ENCODE measurements at regions not wholly inside any gene's neighbourhood (a gene's known extent, or its start where the extent isn't known, plus 50 kb on each side); places are given as distances from the start of the nearest gene placed in this dataset.

GRCh38 chr13:111534751-111535522 is 214.5 kb downstream of the TEX29 start:
- Histone ChIP-seq H3K27me3 (ENCODE audit: insufficient read depth, low read length) (peaks cover 15% of the 10 kb centered on the region), H3K4me1 (ENCODE audit: insufficient read depth, low read length) (no peaks in the 10 kb centered on the region), H3K9ac (ENCODE audit: low read length) (no peak overlapping the region), H3K79me2 (ENCODE audit: insufficient read depth, low read length) (no peaks in the 10 kb centered on the region), H3K4me2 (ENCODE audit: low read length) (no peak overlapping the region), H3K9me3 (ENCODE audit: insufficient read depth, low read depth, low read length) (no peaks in the 10 kb centered on the region), H2AFZ (ENCODE audit: low read depth, low read length) (no peak overlapping the region), H4K20me1 (ENCODE audit: insufficient read depth, low read length) (no peaks in the 10 kb centered on the region), H3K27ac (ENCODE audit: low read depth, low read length) (no peak overlapping the region), H3K36me3 (ENCODE audit: insufficient read depth, low read length) (no peaks in the 10 kb centered on the region), H3K4me3 (ENCODE audit: insufficient read depth, low read depth, low read length) (no peak overlapping the region)
- no peak for DNase-seq (ENCODE audit: low read depth)
- no peak for FAIRE-seq
- Mint-ChIP-seq H3K4me1 (ENCODE audit: low read depth, unreplicated experiment) (no peaks in the 10 kb centered on the region), H3K9me3 (ENCODE audit: unreplicated experiment) (peaks cover 3% of the 10 kb centered on the region), H3K27ac (ENCODE audit: unreplicated experiment) (no peak overlapping the region), H3K4me3 (ENCODE audit: unreplicated experiment) (no peak overlapping the region), H3K36me3 (ENCODE audit: low read depth, unreplicated experiment) (no peaks in the 10 kb centered on the region), H3K27me3 (ENCODE audit: low read depth, unreplicated experiment) (peaks cover 85% of the 10 kb centered on the region)
- TF ChIP-seq CTCF (IDR thresholded peaks at IDR 0.05; ENCODE audit: insufficient read depth, low read depth, low read length) (no peak), EZH2 (IDR thresholded peaks at IDR 0.05; ENCODE audit: insufficient read depth, low read length) (no peak)

- H3K4me3 ChIP-seq (ENCODE audit: insufficient read depth, low read depth, low read length): no peak overlapping the region
- H3K9ac ChIP-seq (ENCODE audit: low read length): no peak overlapping the region
- no peaks in the 10 kb centered on the region for H3K79me2 ChIP-seq (ENCODE audit: insufficient read depth, low read length)
- DNase-seq (ENCODE audit: low read depth): no peak
- H3K27ac Mint-ChIP-seq (ENCODE audit: unreplicated experiment): no peak overlapping the region
- H3K36me3 ChIP-seq (ENCODE audit: insufficient read depth, low read length): no peaks in the 10 kb centered on the region
- peaks cover 89% of the 10 kb centered on the region for H3K27me3 Mint-ChIP-seq (ENCODE audit: low read depth, unreplicated experiment)
- peaks cover 3% of the 10 kb centered on the region for H3K9me3 Mint-ChIP-seq (ENCODE audit: unreplicated experiment)
- peaks cover 15% of the 10 kb centered on the region for H3K27me3 ChIP-seq (ENCODE audit: insufficient read depth, low read length)
- H4K20me1 ChIP-seq (ENCODE audit: insufficient read depth, low read length): no peaks in the 10 kb centered on the region
- H3K27ac ChIP-seq (ENCODE audit: low read depth, low read length): no peak overlapping the region
- H3K4me3 Mint-ChIP-seq (ENCODE audit: unreplicated experiment): no peak overlapping the region
- no peak overlapping the region for H2AFZ ChIP-seq (ENCODE audit: low read depth, low read length)
- no peaks in the 10 kb centered on the region for H3K4me1 Mint-ChIP-seq (ENCODE audit: low read depth, unreplicated experiment)
- no peaks in the 10 kb centered on the region for H3K36me3 Mint-ChIP-seq (ENCODE audit: low read depth, unreplicated experiment)
- FAIRE-seq: no peak
- TF ChIP-seq CTCF (IDR thresholded peaks at IDR 0.05; ENCODE audit: insufficient read depth, low read depth, low read length): no peak
- no peaks in the 10 kb centered on the region for H3K4me1 ChIP-seq (ENCODE audit: insufficient read depth, low read length)
- no peaks in the 10 kb centered on the region for H3K9me3 ChIP-seq (ENCODE audit: insufficient read depth, low read depth, low read length)
- no peak overlapping the region for H3K4me2 ChIP-seq (ENCODE audit: low read length)
Measured at GRCh38 chr13:111535523-111535811, 215.0 kb downstream of the TEX29 start.

- Mint-ChIP-seq H3K9me3 (ENCODE audit: unreplicated experiment) (peaks cover 3% of the 10 kb centered on the region), H3K4me3 (ENCODE audit: unreplicated experiment) (no peak overlapping the region), H3K27me3 (ENCODE audit: low read depth, unreplicated experiment) (peaks cover 92% of the 10 kb centered on the region), H3K27ac (ENCODE audit: unreplicated experiment) (no peak overlapping the region), H3K4me1 (ENCODE audit: low read depth, unreplicated experiment) (no peaks in the 10 kb centered on the region), H3K36me3 (ENCODE audit: low read depth, unreplicated experiment) (no peaks in the 10 kb centered on the region)
- Histone ChIP-seq H3K9ac (ENCODE audit: low read length) (no peak overlapping the region), H3K79me2 (ENCODE audit: insufficient read depth, low read length) (no peaks in the 10 kb centered on the region), H3K9me3 (ENCODE audit: insufficient read depth, low read depth, low read length) (no peaks in the 10 kb centered on the region), H3K4me2 (ENCODE audit: low read length) (no peak overlapping the region), H3K27me3 (ENCODE audit: insufficient read depth, low read length) (peaks cover 15% of the 10 kb centered on the region), H3K4me1 (ENCODE audit: insufficient read depth, low read length) (no peaks in the 10 kb centered on the region), H4K20me1 (ENCODE audit: insufficient read depth, low read length) (no peaks in the 10 kb centered on the region), H3K27ac (ENCODE audit: low read depth, low read length) (no peak overlapping the region), H3K36me3 (ENCODE audit: insufficient read depth, low read length) (no peaks in the 10 kb centered on the region), H3K4me3 (ENCODE audit: insufficient read depth, low read depth, low read length) (no peak overlapping the region), H2AFZ (ENCODE audit: low read depth, low read length) (no peak overlapping the region)
- TF ChIP-seq EZH2 (IDR thresholded peaks at IDR 0.05; ENCODE audit: insufficient read depth, low read length): no peak
- no peak for TF ChIP-seq CTCF (IDR thresholded peaks at IDR 0.05; ENCODE audit: insufficient read depth, low read depth, low read length)
- DNase-seq (ENCODE audit: low read depth) (no peak), FAIRE-seq (no peak)
Measured at GRCh38 chr13:111536075-111536642, 215.7 kb downstream of the TEX29 start.
